H1 (cell line): ENCODE measurements at regions not wholly inside any gene's neighbourhood (a gene's known extent, or its start where the extent isn't known, plus 50 kb on each side); places are given as distances from the start of the nearest gene placed in this dataset.

Experiments used
- EZH2 ChIP-seq: fragments of 200-600 bp; sonication (generic); IDR thresholded peaks from 2 replicates; pipeline ENCODE4 v1.7.1; 2012; ENCODE audit warnings: low read depth, mild to moderate bottlenecking, moderate library complexity, low read length, inconsistent platforms; ENCODE audit not compliant: severe bottlenecking
- HDAC6 ChIP-seq: IDR thresholded peaks from one replicate; pipeline ENCODE4 v1.7.1; 2012; ENCODE audit warnings: low read depth, mild to moderate bottlenecking, inconsistent platforms, low read length, moderate library complexity
- JUND ChIP-seq: IDR thresholded peaks from 2 replicates; pipeline ENCODE4 v1.6.1; 2011; ENCODE audit warnings: mild to moderate bottlenecking, improper control_type of control experiment, low read length
- PHF8 ChIP-seq: fragments of 200-600 bp; sonication (generic); conservative IDR thresholded peaks from 2 replicates; pipeline ENCODE4 v1.7.1; 2012; ENCODE audit warnings: low read depth, mild to moderate bottlenecking, inconsistent platforms, low read length, moderate library complexity
- POLR2AphosphoS5 ChIP-seq: IDR thresholded peaks from 2 replicates; pipeline ENCODE4 v1.6.1; 2011; ENCODE audit warnings: low read depth, low read length
- RAD21 ChIP-seq, 2 experiments: IDR thresholded peaks in 1 of 2; conservative IDR thresholded peaks in 1 of 2; 2 replicates each; pipeline ENCODE4 v1.6.1; 2011; ENCODE audit warnings: low read depth in 2 of 2, low read length in 2 of 2, improper control_type of control experiment in 1 of 2, inconsistent platforms in 1 of 2, mild to moderate bottlenecking in 1 of 2, moderate library complexity in 1 of 2
- ZNF274 ChIP-seq: IDR thresholded peaks from 2 replicates; pipeline ENCODE4 v1.7.0; 2012; ENCODE audit warnings: low read length, borderline replicate concordance; ENCODE audit errors: extremely low read depth
- TF ChIP-seq, protein P1 (sequence below), 3 experiments: IDR thresholded peaks; 1 replicate in 2 of 3; 2 replicates in 1 of 3; pipeline versions ENCODE4 v1.5.1 to v1.6.1; 2011; ENCODE audit warnings: low read length in 3 of 3, mild to moderate bottlenecking in 3 of 3, inconsistent platforms in 2 of 3, low read depth in 1 of 3, moderate library complexity in 1 of 3; ENCODE audit not compliant: insufficient read depth in 1 of 3; ENCODE audit errors: control extremely low read depth in 1 of 3
- TF ChIP-seq, protein P2 (sequence below): IDR thresholded peaks from 2 replicates; pipeline ENCODE4 v1.6.1; 2012; ENCODE audit warnings: low read length, inconsistent platforms

GRCh38 chr20:47940101-47940813 lies 155.0 kb upstream of the SULF2 start:
- TF ChIP-seq, protein P1, sequence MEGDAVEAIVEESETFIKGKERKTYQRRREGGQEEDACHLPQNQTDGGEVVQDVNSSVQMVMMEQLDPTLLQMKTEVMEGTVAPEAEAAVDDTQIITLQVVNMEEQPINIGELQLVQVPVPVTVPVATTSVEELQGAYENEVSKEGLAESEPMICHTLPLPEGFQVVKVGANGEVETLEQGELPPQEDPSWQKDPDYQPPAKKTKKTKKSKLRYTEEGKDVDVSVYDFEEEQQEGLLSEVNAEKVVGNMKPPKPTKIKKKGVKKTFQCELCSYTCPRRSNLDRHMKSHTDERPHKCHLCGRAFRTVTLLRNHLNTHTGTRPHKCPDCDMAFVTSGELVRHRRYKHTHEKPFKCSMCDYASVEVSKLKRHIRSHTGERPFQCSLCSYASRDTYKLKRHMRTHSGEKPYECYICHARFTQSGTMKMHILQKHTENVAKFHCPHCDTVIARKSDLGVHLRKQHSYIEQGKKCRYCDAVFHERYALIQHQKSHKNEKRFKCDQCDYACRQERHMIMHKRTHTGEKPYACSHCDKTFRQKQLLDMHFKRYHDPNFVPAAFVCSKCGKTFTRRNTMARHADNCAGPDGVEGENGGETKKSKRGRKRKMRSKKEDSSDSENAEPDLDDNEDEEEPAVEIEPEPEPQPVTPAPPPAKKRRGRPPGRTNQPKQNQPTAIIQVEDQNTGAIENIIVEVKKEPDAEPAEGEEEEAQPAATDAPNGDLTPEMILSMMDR (IDR thresholded peaks at IDR 0.05; ENCODE audit: control extremely low read depth in 1 of 3, insufficient read depth in 1 of 3, low read depth in 1 of 3, low read length in 3 of 3), result no peak
- TF ChIP-seq EZH2 (no peak), RAD21 (IDR thresholded peaks at IDR 0.05 in 1 of 2, conservative IDR thresholded peaks at IDR 0.05 in 1 of 2; ENCODE audit: low read depth in 2 of 2, low read length in 2 of 2) (no peak), HDAC6 (no peak), POLR2AphosphoS5 (no peak), ZNF274 (no peak), JUND (no peak), PHF8 (no peak)
- TF ChIP-seq, protein P2, sequence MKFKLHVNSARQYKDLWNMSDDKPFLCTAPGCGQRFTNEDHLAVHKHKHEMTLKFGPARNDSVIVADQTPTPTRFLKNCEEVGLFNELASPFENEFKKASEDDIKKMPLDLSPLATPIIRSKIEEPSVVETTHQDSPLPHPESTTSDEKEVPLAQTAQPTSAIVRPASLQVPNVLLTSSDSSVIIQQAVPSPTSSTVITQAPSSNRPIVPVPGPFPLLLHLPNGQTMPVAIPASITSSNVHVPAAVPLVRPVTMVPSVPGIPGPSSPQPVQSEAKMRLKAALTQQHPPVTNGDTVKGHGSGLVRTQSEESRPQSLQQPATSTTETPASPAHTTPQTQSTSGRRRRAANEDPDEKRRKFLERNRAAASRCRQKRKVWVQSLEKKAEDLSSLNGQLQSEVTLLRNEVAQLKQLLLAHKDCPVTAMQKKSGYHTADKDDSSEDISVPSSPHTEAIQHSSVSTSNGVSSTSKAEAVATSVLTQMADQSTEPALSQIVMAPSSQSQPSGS, result no peak
